ACHN (cell line): ENCODE measurements at regions not wholly inside any gene's neighbourhood (a gene's known extent, or its start where the extent isn't known, plus 50 kb on each side); places are given as distances from the start of the nearest gene placed in this dataset.

ENCODE experiments used
- DNase-seq: peaks from one replicate; pipeline ENCODE4 v3.0.0-alpha.2; 2015
- in situ Hi-C: cut with HindIII; loops from 2 replicates; pipeline ENCODE4 v1.10.0; 2017; ENCODE audit warnings: low sequenced_read_pairs, low pct_ligation_motif_present, low pct_unique_long_range_greater_than_20kb

- DNase-seq: no peak
- in situ Hi-C loops: no loop called here
Measured at GRCh38 chr14:98462908-98463307, 809.1 kb downstream of the BCL11B start.

DNA sequence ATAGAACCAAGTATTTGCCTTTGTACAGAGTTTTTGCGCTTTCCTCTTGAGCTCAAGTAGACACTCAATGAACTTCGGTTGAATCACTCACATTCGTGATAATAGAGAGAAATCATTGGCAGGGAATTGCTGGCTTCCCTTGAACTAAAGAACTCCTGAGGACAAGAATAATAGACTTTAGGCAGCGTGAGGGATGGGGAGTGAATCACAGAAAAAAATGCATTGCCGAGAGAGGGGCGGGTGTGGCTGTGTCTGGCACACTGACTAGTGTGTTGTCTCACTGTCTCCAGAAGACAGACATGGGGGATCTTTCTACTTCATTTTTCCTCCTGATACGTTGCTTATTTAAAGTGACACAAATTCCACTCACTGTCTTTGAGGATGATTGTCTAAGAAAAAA lies 805.2 kb downstream of the BCL11B start:
- DNase-seq: no peak
- in situ Hi-C loops: no loop called here

GRCh38 chr14:98470663-98471062 lies 801.3 kb downstream of the BCL11B start:
- in situ Hi-C loops: no loop called here
- DNase-seq: no peak

DNA sequence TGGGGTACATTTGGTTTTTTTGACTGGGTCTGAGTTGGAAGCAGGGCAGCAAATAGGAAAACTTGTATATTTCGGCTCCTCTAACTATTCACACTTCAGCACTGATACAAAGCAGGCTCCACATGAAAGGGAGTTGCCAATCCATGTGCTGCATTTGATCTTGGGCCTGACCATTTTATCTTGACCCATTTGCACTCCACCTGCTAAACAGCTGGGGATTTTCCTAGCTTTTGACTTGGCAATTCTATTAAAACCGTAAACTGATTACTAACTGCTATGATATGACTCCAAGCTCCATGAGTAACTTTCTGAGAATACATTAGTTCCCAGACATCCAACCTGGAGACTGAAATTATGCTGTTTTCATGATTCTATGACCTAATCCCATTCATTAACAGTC lies 797.1 kb downstream of the BCL11B start:
- no peak for DNase-seq
- in situ Hi-C loops: no loop called here

GRCh38 chr14:98477935-98478334 lies 794.1 kb downstream of the BCL11B start:
- in situ Hi-C loops: no loop called here
- no peak for DNase-seq

- in situ Hi-C loops: no loop called here
Measured at GRCh38 chr14:98489115-98489514, 782.9 kb downstream of the BCL11B start.

DNA sequence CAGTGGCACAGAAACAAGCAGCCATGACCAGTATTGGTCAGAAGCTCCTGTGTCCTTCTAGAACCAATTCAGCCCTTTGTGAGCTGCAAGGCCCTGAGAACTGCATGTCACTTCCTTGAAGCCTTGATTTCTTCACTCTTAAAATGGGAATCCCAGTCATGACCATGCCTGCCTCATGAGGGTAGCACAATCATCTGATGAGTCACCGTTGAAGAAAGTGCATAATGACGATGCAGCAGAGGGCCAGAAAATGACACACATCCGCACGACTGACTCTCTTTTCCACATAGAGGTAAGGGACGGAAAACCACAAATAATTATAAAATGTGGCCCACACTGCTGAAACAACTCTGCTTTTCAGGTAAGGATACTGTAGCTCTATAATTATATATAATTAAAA lies 777.4 kb downstream of the BCL11B start:
- in situ Hi-C loops: no loop called here
- no peak for DNase-seq

More at GRCh38 chr14:98489115-98489514, 782.9 kb downstream of the BCL11B start:
- no peak for DNase-seq

DNA sequence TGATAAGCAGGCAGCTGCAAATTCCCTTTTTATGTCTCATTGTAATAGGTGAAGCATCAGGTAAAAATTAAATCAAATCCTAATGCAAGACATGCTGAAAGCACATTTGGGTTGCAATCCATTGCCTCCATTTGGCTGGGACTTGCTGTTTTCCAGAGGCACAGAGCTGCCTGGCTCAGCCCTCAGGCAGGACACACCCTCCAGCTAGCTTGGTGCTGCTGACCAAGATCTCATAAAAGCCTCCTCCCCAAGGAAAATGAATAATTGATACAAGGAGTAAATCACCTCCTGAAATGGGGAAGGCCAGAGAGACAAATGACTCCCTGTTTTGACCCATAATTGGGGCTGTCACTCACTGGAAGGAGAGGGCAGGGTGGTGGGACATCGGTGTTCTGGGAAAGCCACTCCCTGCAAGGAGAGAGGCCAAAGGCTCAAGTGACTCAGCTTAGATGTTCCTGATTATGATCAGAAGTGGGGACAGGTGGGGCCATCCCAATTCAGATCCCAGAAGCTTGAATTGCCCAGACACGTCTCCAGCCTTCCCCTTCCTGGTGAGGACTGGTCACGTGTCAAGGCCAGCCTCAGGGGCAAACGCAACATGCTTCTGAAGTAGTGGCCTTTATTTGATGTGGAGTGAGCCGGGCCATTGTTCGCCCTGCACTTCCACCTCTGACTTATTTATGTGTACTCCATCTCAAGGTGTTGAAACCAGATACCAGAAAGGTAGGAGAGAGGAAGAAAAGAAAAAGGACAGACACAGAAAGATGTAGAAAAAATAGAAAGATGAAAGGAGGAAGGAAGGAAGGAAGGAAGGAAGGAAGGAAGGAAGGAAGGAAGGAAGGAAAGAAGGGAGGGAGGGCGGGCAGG lies 773.7 kb downstream of the BCL11B start:
- no peak for DNase-seq
- in situ Hi-C loops: no loop called here

- DNase-seq: no peak
- in situ Hi-C loops: no loop called here
Measured at GRCh38 chr14:98501335-98501734, 770.7 kb downstream of the BCL11B start.

GRCh38 chr14:98501836-98502235 lies 770.2 kb downstream of the BCL11B start:
- in situ Hi-C loops: no loop called here
- DNase-seq: no peak

- no peak for DNase-seq
- in situ Hi-C loops: no loop called here
Measured at GRCh38 chr14:98503086-98503815, 768.7 kb downstream of the BCL11B start.

- no peak for DNase-seq
- in situ Hi-C loops: no loop called here
Measured at GRCh38 chr14:98507264-98507663, 764.7 kb downstream of the BCL11B start.

DNA sequence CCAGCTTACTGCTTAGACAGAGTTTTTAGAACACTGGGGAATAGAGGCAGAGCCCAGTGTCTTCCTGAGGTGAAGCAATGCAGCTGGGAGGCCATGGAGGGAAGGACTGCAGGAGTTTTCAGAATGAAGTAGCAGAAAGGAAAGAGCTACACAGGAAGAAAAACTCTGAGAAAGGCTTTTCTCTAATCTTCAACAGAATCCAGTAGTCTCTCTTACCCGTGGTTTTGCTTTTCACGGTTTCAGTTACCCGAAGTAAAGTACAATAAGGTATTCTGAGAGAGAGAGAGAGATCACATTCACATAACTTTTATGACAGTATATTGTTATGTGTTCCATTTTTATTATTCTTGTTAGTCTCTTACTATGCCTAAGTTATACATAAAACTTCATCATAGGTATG lies 761.6 kb downstream of the BCL11B start:
- in situ Hi-C loops: no loop called here
- DNase-seq: no peak

- in situ Hi-C loops: no loop called here
- DNase-seq: no peak
Measured at GRCh38 chr14:98512501-98513251, 759.3 kb downstream of the BCL11B start.

- in situ Hi-C loops: no loop called here
- DNase-seq: no peak
Measured at GRCh38 chr14:98513558-98513957, 758.4 kb downstream of the BCL11B start.

GRCh38 chr14:98514016-98514415 lies 758.0 kb downstream of the BCL11B start:
- no peak for DNase-seq
- in situ Hi-C loops: no loop called here

GRCh38 chr14:98536256-98536655 lies 735.7 kb downstream of the BCL11B start:
- in situ Hi-C loops: no loop called here
- no peak for DNase-seq

GRCh38 chr14:98542316-98542715 lies 729.7 kb downstream of the BCL11B start:
- DNase-seq: no peak
- in situ Hi-C loops: no loop called here

GRCh38 chr14:98543074-98543473 lies 728.9 kb downstream of the BCL11B start:
- in situ Hi-C loops: no loop called here
- no peak for DNase-seq
